CD4-positive, CD25-positive, alpha-beta regulatory T cell (primary cell): ENCODE measurements at regions not wholly inside any gene's neighbourhood (a gene's known extent, or its start where the extent isn't known, plus 50 kb on each side); places are given as distances from the start of the nearest gene placed in this dataset.

ENCODE experiments used
- ATAC-seq, 2 donors: fragments of 150-1000 bp; cut with Tn5 transposase; one replicate each; pipeline ENCODE4 v1.10.0; 2021; ENCODE audit warnings: low read depth in 2 of 2, moderate number of reproducible peaks in 2 of 2, moderate library complexity in 1 of 2
- DNase-seq, 3 donors: peaks; one replicate each; pipeline versions ENCODE4 v3.0.0 to v3.0.0-alpha.2; 2012 to 2022; ENCODE audit warnings: mixed read lengths in 1 of 3
- H3K27ac ChIP-seq: one replicate; pipeline ENCODE4 v1.7.0; 2013; ENCODE audit warnings: mild to moderate bottlenecking, low read length; ENCODE audit not compliant: insufficient read depth, poor library complexity, severe bottlenecking
- H3K27me3 ChIP-seq: one replicate; pipeline ENCODE4 v1.7.0; 2013; ENCODE audit warnings: low read length; ENCODE audit not compliant: control insufficient read depth, insufficient read depth
- H3K36me3 ChIP-seq: one replicate; pipeline ENCODE4 v1.7.0; 2013; ENCODE audit warnings: mild to moderate bottlenecking, low read length, moderate library complexity; ENCODE audit not compliant: control insufficient read depth, insufficient read depth
- H3K4me1 ChIP-seq: 2 replicates; pipeline ENCODE4 v1.7.0; 2013; ENCODE audit warnings: mild to moderate bottlenecking, low read length; ENCODE audit not compliant: insufficient read depth, control insufficient read depth, poor library complexity, severe bottlenecking
- H3K4me3 ChIP-seq: one replicate; pipeline ENCODE4 v1.7.0; 2013; ENCODE audit warnings: low read depth, mild to moderate bottlenecking, low read length, moderate library complexity
- H3K9me3 ChIP-seq, 2 experiments: 1 replicate in 1 of 2; 2 replicates in 1 of 2; pipeline ENCODE4 v1.7.0; 2013; ENCODE audit warnings: low read length in 2 of 2, mild to moderate bottlenecking in 1 of 2, moderate library complexity in 1 of 2; ENCODE audit not compliant: control insufficient read depth in 2 of 2
- H3K27ac Mint-ChIP-seq, 3 donors: one replicate each; pipeline ENCODE4 v1.8.0; 2020 to 2022; ENCODE audit warnings: mild to moderate bottlenecking in 3 of 3, mixed read lengths in 3 of 3, moderate library complexity in 2 of 3
- H3K27me3 Mint-ChIP-seq: one replicate; pipeline ENCODE4 v1.8.0; 2022; ENCODE audit warnings: mild to moderate bottlenecking, mixed read lengths
- H3K36me3 Mint-ChIP-seq: one replicate; pipeline ENCODE4 v1.8.0; 2020; ENCODE audit warnings: mixed read lengths
- H3K4me1 Mint-ChIP-seq, 4 donors: one replicate each; pipeline ENCODE4 v1.8.0; 2020 to 2022; ENCODE audit warnings: mixed read lengths in 4 of 4, mild to moderate bottlenecking in 1 of 4
- H3K4me3 Mint-ChIP-seq, 4 donors: one replicate each; pipeline ENCODE4 v1.8.0; 2020 to 2022; ENCODE audit warnings: mild to moderate bottlenecking in 4 of 4, mixed read lengths in 4 of 4, moderate library complexity in 3 of 4
- H3K9me3 Mint-ChIP-seq, 7 donors: one replicate each; pipeline ENCODE4 v1.8.0; 2020 to 2022; ENCODE audit warnings: mixed read lengths in 7 of 7, mild to moderate bottlenecking in 3 of 7, moderate library complexity in 2 of 7

DNA sequence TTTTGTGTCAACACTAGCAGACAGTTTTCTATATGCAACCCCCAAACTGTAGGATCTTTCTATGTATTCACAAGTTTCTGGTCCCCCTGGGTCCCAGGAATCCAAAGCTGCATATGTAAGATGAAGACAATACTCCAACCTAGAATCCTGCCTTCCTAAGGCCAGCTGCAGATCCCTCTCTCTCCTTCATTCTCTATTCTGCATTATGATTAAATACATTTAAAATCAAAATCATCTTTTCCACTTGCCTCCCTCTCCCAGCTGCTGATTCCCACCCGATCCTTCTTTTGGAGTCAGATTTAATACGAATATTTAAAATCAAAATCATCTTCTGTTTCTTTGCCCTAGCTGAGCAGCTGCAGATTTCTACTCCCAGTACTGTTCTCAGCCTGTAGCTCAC is 783.0 kb upstream of the ZEB2 start:
- DNase-seq (no peak), ATAC-seq (no peak)
- no peaks in the 10 kb centered on the region for H3K36me3 ChIP-seq
- no peak overlapping the region for H3K4me3 Mint-ChIP-seq
- no peaks in the 10 kb centered on the region for H3K4me1 Mint-ChIP-seq
- H3K4me3 ChIP-seq = no peak overlapping the region
- H3K27me3 Mint-ChIP-seq = no peaks in the 10 kb centered on the region
- H3K36me3 Mint-ChIP-seq = no peaks in the 10 kb centered on the region
- H3K4me1 ChIP-seq = no peaks in the 10 kb centered on the region
- no peak overlapping the region for H3K27ac ChIP-seq
- H3K27ac Mint-ChIP-seq = no peak overlapping the region
- H3K9me3 Mint-ChIP-seq = peaks cover 0 to 7% (median 1%) of the 10 kb centered on the region in 7 donors
- no peaks in the 10 kb centered on the region for H3K9me3 ChIP-seq
- no peaks in the 10 kb centered on the region for H3K27me3 ChIP-seq

DNA sequence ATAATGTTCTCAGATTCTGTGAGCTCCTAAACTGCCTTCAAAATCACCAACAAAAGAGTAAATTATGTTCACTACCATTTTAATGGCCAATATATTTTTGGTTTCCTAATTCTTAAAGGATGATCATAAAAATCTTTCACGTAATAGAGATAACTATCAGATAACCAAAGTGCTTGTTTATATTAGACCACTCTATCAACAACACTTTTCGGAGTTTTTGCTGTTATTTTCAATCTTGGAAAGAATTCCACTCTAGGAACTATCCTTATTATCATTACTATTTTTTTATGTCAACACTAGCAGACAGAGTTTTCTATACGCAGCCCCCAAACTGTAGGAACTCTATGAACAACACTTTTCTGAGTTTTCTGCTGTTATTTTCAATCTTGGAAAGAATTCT is 782.5 kb upstream of the ZEB2 start:
- no peak for ATAC-seq
- Histone ChIP-seq H3K36me3 (no peaks in the 10 kb centered on the region), H3K4me1 (no peaks in the 10 kb centered on the region), H3K4me3 (no peak overlapping the region), H3K9me3 (no peaks in the 10 kb centered on the region), H3K27me3 (no peaks in the 10 kb centered on the region), H3K27ac (no peak overlapping the region)
- no peak for DNase-seq
- peaks cover 0 to 7% (median 1%) of the 10 kb centered on the region in 7 donors for H3K9me3 Mint-ChIP-seq
- H3K36me3 Mint-ChIP-seq = no peaks in the 10 kb centered on the region
- H3K4me1 Mint-ChIP-seq = no peaks in the 10 kb centered on the region
- H3K4me3 Mint-ChIP-seq = no peak overlapping the region
- H3K27me3 Mint-ChIP-seq = no peaks in the 10 kb centered on the region
- H3K27ac Mint-ChIP-seq = no peak overlapping the region

DNA sequence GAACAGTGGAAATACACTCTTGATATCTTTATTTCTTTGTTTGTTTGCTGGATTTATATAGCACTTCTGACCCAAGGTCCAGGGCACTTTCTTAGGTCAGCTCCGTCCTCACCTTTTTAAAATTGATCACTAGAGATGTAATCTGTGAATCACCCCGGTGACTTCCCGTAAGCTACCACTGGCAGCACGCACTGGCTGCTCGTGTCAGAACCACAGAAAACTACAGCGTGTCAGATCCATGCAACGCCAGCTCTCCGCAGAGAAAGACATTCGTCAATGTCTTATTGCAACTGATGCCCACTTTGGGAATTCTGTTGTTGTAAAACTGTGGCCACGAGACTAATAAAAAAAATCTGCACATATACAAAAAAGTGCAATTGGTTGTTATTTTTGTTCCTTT is 779.4 kb upstream of the ZEB2 start:
- no peak for DNase-seq
- Mint-ChIP-seq H3K36me3 (no peaks in the 10 kb centered on the region), H3K4me3 (no peak overlapping the region), H3K27me3 (no peaks in the 10 kb centered on the region), H3K9me3 (peaks cover 0 to 4% (median 0%) of the 10 kb centered on the region in 7 donors), H3K4me1 (no peaks in the 10 kb centered on the region), H3K27ac (no peak overlapping the region)
- Histone ChIP-seq H3K27ac (no peak overlapping the region), H3K9me3 (no peaks in the 10 kb centered on the region), H3K4me1 (no peaks in the 10 kb centered on the region), H3K36me3 (no peaks in the 10 kb centered on the region), H3K27me3 (no peaks in the 10 kb centered on the region), H3K4me3 (no peak overlapping the region)
- no peak for ATAC-seq

DNA sequence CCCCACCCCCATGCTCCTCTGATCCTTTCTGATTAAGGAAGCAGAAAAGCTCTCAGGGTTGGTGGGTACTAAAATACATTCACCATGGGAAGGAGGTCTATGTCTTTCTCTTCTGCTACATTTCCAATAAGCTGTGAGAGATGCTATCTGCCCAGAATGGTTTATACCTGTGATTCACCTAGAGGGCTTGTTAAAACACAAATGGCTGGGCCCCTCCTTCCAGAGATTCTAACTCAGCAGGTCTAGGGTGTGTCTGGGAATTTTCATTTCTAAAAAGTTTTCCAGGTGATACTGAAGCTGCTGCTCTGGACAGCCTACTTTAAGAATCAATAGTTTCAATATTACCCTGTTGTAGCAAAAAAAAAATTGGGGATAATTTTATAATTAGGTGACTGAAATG is 772.2 kb upstream of the ZEB2 start:
- no peaks in the 10 kb centered on the region for H3K36me3 Mint-ChIP-seq
- no peaks in the 10 kb centered on the region for H3K4me1 ChIP-seq
- H3K27ac ChIP-seq = no peak overlapping the region
- H3K36me3 ChIP-seq = no peaks in the 10 kb centered on the region
- no peak for DNase-seq
- no peak overlapping the region for H3K27ac Mint-ChIP-seq
- no peak overlapping the region for H3K4me3 ChIP-seq
- H3K4me3 Mint-ChIP-seq = no peak overlapping the region
- H3K27me3 ChIP-seq = no peaks in the 10 kb centered on the region
- no peaks in the 10 kb centered on the region for H3K4me1 Mint-ChIP-seq
- peaks cover 0 to 8% (median 0%) of the 10 kb centered on the region in 7 donors for H3K9me3 Mint-ChIP-seq
- ATAC-seq = no peak
- H3K27me3 Mint-ChIP-seq = no peaks in the 10 kb centered on the region
- no peaks in the 10 kb centered on the region for H3K9me3 ChIP-seq

DNA sequence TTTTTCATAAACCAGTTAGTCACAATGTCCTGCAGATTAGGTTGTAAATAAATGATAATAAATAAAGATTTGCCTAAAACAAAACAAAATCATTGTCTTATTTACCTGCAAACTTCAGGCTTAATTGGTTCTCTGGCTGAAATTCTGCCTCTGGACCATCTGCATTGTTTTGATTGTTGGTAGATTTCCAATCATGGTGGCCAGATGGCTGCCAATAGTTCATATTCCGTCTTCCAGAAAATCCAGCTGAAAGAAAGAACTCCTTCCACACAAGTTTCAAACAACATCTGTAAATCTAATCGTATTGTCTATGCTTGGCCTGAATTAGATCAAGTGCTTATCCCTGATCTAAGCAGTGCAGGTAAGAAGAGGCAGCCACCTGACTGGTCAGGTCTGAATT is 771.1 kb upstream of the ZEB2 start:
- no peaks in the 10 kb centered on the region for H3K27me3 ChIP-seq
- no peaks in the 10 kb centered on the region for H3K9me3 ChIP-seq
- Mint-ChIP-seq H3K4me3 (no peak overlapping the region), H3K4me1 (no peaks in the 10 kb centered on the region), H3K9me3 (peaks cover 0 to 8% (median 0%) of the 10 kb centered on the region in 7 donors), H3K36me3 (no peaks in the 10 kb centered on the region), H3K27me3 (no peaks in the 10 kb centered on the region), H3K27ac (no peak overlapping the region)
- ATAC-seq = no peak
- H3K36me3 ChIP-seq = no peaks in the 10 kb centered on the region
- H3K4me1 ChIP-seq = no peaks in the 10 kb centered on the region
- H3K27ac ChIP-seq = no peak overlapping the region
- H3K4me3 ChIP-seq = no peak overlapping the region
- DNase-seq = no peak

DNA sequence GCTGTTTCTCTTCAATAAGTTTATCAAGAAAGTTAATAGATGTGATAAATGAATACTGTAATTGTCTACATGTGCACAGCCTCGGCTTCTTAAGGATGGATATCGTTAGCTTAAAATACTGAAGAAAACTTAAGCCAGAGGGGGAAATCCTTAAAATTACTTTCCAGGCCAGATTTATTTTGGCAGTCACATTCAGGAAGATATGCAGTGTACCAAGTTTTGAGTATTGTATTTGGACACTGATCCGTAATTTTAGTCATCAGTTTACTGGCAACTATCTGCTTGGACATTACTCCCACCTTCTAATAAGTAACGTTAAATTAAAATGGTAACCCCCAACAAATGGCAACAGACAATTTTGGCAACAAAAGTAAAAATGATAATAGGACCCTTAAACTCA is 770.0 kb upstream of the ZEB2 start:
- no peak overlapping the region for H3K4me3 Mint-ChIP-seq
- no peaks in the 10 kb centered on the region for H3K27me3 Mint-ChIP-seq
- H3K27ac Mint-ChIP-seq = no peak overlapping the region
- DNase-seq (no peak), ATAC-seq (no peak)
- Histone ChIP-seq H3K36me3 (no peaks in the 10 kb centered on the region), H3K4me1 (no peaks in the 10 kb centered on the region), H3K27me3 (no peaks in the 10 kb centered on the region), H3K4me3 (no peak overlapping the region), H3K9me3 (no peaks in the 10 kb centered on the region), H3K27ac (no peak overlapping the region)
- H3K4me1 Mint-ChIP-seq = no peaks in the 10 kb centered on the region
- H3K36me3 Mint-ChIP-seq = no peaks in the 10 kb centered on the region
- peaks cover 0 to 8% (median 0%) of the 10 kb centered on the region in 7 donors for H3K9me3 Mint-ChIP-seq

DNA sequence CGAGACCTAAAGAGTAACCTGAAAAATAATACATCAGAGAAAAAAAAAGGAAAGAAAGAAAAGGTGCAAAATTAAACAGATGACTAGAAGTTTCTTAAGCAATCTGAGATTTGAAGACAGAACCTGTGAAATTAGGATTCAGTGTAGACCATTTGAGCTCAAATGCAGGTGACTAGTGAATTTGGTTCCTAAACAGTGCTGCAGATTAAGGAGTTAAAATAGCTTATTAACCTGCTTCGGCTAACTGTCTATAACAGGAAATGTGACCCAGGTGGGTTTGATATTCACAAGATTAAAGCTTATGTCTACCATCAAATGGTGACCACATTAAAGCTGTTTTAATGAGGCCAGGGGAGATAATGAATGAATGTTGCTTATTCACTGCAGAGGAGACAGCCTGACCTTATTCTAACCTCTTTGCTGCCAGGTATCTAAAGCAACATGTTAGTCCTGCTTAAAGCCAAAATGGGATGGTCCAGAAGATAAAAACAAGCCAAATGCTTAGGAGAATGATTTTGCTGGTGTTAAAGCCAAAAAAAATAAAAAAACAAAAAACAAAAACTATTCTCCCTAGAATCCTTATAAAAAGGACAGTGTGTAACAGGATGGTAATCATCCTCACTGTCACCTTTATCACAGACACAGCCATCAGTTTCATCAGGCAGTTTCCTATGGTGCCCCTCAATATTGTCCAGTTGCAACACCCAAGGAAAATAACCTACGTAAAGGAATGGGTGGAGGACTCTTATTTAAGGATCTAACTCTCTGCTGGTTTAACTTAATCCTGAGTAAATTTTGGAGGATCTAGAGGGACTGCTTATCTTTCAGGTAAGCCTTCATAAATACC is 769.0 kb upstream of the ZEB2 start:
- Histone ChIP-seq H3K9me3 (no peaks in the 10 kb centered on the region), H3K36me3 (no peaks in the 10 kb centered on the region), H3K27ac (no peak overlapping the region), H3K27me3 (no peaks in the 10 kb centered on the region), H3K4me3 (no peak overlapping the region), H3K4me1 (no peaks in the 10 kb centered on the region)
- DNase-seq (no peak), ATAC-seq (no peak)
- H3K4me3 Mint-ChIP-seq = no peak overlapping the region
- no peak overlapping the region for H3K27ac Mint-ChIP-seq
- H3K27me3 Mint-ChIP-seq = no peaks in the 10 kb centered on the region
- H3K9me3 Mint-ChIP-seq = peaks cover 0 to 8% (median 0%) of the 10 kb centered on the region in 7 donors
- no peaks in the 10 kb centered on the region for H3K4me1 Mint-ChIP-seq
- no peaks in the 10 kb centered on the region for H3K36me3 Mint-ChIP-seq

DNA sequence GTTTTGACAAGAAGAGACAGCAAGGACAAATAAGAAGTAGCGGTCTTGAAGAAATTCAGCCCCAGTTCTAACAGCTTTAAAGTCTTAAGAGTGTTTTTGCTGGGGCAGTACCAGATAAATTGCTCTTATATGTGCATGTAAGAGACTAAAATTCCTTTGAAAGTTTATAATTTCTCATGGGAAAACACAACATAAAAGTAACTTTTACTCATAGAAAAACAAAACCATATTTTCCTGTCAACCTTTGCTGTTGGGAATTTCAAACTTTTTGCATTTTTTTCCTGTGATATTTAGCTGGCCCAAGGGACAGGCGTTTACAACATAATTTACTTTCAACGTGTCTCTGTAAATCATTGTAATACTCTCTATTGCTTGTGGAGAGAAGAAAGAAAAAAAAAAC is 767.8 kb upstream of the ZEB2 start:
- Mint-ChIP-seq H3K27me3 (no peaks in the 10 kb centered on the region), H3K4me1 (no peaks in the 10 kb centered on the region), H3K4me3 (no peak overlapping the region), H3K27ac (no peak overlapping the region), H3K9me3 (peaks cover 0 to 8% (median 0%) of the 10 kb centered on the region in 7 donors), H3K36me3 (no peaks in the 10 kb centered on the region)
- Histone ChIP-seq H3K36me3 (no peaks in the 10 kb centered on the region), H3K4me1 (no peaks in the 10 kb centered on the region), H3K27me3 (no peaks in the 10 kb centered on the region), H3K27ac (no peak overlapping the region), H3K4me3 (no peak overlapping the region), H3K9me3 (no peaks in the 10 kb centered on the region)
- no peak for ATAC-seq
- DNase-seq = no peak
